Parathyroid adenoma (tissue), 2 donors: ENCODE measurements at regions not wholly inside any gene's neighbourhood (a gene's known extent, or its start where the extent isn't known, plus 50 kb on each side); places are given as distances from the start of the nearest gene placed in this dataset.

Source experiments
- H2AFZ ChIP-seq: fragments of 300-600 bp; sonication (generic); one replicate; pipeline ENCODE4 v1.7.0; 2017; ENCODE audit warnings: antibody characterized with exemption, mild to moderate bottlenecking
- H3K27ac ChIP-seq: fragments of 300-600 bp; sonication (generic); one replicate; pipeline ENCODE4 v1.7.0; 2017
- H3K27me3 ChIP-seq: fragments of 300-600 bp; sonication (generic); one replicate; pipeline ENCODE4 v1.7.0; 2017; ENCODE audit warnings: low read length; ENCODE audit not compliant: control insufficient read depth, insufficient read depth
- H3K36me3 ChIP-seq: fragments of 300-600 bp; sonication (generic); one replicate; pipeline ENCODE4 v1.7.0; 2017; ENCODE audit warnings: low read length; ENCODE audit not compliant: control insufficient read depth, insufficient read depth
- H3K4me1 ChIP-seq: fragments of 300-600 bp; sonication (generic); one replicate; pipeline ENCODE4 v1.7.0; 2017; ENCODE audit warnings: control low read depth
- H3K4me2 ChIP-seq: fragments of 300-600 bp; sonication (generic); one replicate; pipeline ENCODE4 v1.7.0; 2017; ENCODE audit warnings: low read length
- H3K4me3 ChIP-seq: fragments of 300-600 bp; sonication (generic); one replicate; pipeline ENCODE4 v1.7.0; 2017; ENCODE audit warnings: low read depth, low read length
- H3K79me2 ChIP-seq: fragments of 300-600 bp; sonication (generic); one replicate; pipeline ENCODE4 v1.7.0; 2017; ENCODE audit warnings: control low read depth
- H3K9ac ChIP-seq: fragments of 300-600 bp; sonication (generic); one replicate; pipeline ENCODE4 v1.7.0; 2017; ENCODE audit warnings: mild to moderate bottlenecking
- H3K9me3 ChIP-seq: fragments of 300-600 bp; sonication (generic); one replicate; pipeline ENCODE4 v1.7.0; 2017; ENCODE audit warnings: low read length; ENCODE audit not compliant: control insufficient read depth
- CTCF ChIP-seq: fragments of 300-600 bp; sonication (generic); IDR thresholded peaks from one replicate; pipeline ENCODE4 v1.7.0; 2017; ENCODE audit warnings: antibody characterized with exemption, mild to moderate bottlenecking
- donor health status: primary hyperparathyroidism.

DNA sequence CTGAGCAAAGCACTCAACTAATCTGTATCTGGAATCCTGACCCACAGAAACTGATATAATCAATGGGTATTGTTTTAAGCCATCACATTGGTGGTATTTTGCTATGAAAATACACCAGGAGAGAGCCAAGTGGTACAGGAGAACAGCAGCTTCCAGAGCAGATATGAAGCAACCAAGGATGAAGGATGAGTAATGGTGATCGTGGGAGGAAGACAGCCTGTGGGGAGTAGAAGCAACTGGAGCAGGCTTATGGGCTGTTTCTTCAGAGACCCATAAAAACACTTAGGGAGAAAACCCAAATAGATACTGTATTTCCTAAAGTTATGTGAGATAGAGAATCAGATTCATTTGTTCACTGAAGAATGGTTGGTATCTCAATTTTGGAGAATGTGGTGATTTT is 330.8 kb downstream of the NUP35 start:
- no peak for TF ChIP-seq CTCF
- Histone ChIP-seq H3K9ac (no peak overlapping the region), H3K27me3 (no peaks in the 10 kb centered on the region), H3K4me2 (no peak overlapping the region), H3K36me3 (no peaks in the 10 kb centered on the region), H3K79me2 (no peaks in the 10 kb centered on the region), H3K27ac (no peak overlapping the region), H2AFZ (no peak overlapping the region), H3K4me3 (no peak overlapping the region), H3K9me3 (no peaks in the 10 kb centered on the region), H3K4me1 (no peaks in the 10 kb centered on the region)

DNA sequence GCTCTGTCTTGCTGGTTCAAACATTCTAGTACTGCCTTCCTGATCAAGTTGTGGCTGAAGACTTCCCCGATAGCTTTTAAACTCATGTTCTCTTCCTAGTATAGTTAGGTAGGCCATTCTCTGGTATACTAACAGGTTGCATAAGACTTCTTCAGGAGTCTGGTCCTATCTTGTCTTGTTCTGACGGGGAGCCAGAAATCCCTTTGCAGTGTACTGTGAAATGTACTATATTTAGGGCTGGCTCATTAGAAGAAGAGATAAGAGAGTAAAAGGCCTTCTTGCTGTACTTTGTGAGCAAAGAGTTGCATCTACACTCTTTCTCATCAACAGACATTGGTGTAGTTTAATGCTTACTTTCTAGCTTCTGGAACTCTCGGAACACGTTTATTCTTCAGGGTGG is 331.9 kb downstream of the NUP35 start:
- Histone ChIP-seq H3K4me2 (no peak overlapping the region), H3K27ac (no peak overlapping the region), H3K4me1 (no peaks in the 10 kb centered on the region), H3K79me2 (no peaks in the 10 kb centered on the region), H2AFZ (no peak overlapping the region), H3K36me3 (no peaks in the 10 kb centered on the region), H3K4me3 (no peak overlapping the region), H3K9ac (no peak overlapping the region), H3K27me3 (no peaks in the 10 kb centered on the region), H3K9me3 (no peaks in the 10 kb centered on the region)
- no peak for TF ChIP-seq CTCF

- no peaks in the 10 kb centered on the region for H3K36me3 ChIP-seq
- no peaks in the 10 kb centered on the region for H3K9me3 ChIP-seq
- no peak overlapping the region for H2AFZ ChIP-seq
- H3K27me3 ChIP-seq = no peaks in the 10 kb centered on the region
- no peak overlapping the region for H3K4me3 ChIP-seq
- H3K9ac ChIP-seq = no peak overlapping the region
- H3K27ac ChIP-seq = no peak overlapping the region
- no peaks in the 10 kb centered on the region for H3K4me1 ChIP-seq
- no peak overlapping the region for H3K4me2 ChIP-seq
- TF ChIP-seq CTCF = no peak
- no peaks in the 10 kb centered on the region for H3K79me2 ChIP-seq
These were observed 334.2 kb downstream of the NUP35 start for GRCh38 chr2:183458460-183458859.

DNA sequence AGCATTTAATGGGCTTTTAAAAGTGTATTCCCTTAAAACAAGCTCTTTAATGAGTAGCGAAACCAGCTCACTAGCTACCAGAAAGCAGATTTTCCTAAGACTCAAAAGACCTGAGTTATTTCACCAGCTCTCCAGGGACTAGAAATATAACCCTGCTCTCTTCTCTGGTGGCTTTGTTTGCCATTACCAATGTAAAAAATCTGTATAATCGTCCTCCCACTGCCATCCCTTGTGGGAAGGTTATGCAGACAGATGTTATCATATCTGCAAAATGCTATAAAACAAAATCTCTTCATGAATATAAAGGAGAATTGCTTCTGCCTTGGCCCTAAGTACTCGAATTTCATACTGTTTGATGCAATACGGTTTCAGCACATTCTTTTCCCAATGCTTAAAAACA is 335.2 kb downstream of the NUP35 start:
- TF ChIP-seq CTCF = no peak
- no peak overlapping the region for H3K27ac ChIP-seq
- H3K9me3 ChIP-seq = no peaks in the 10 kb centered on the region

GRCh38 chr2:183463821-183464220 is 339.6 kb downstream of the NUP35 start:
- no peak for TF ChIP-seq CTCF

More for the DNA sequence above, 335.2 kb downstream of the NUP35 start:
- Histone ChIP-seq H3K9ac (no peak overlapping the region), H3K4me3 (no peak overlapping the region), H3K4me2 (no peak overlapping the region), H3K27me3 (no peaks in the 10 kb centered on the region), H3K4me1 (no peaks in the 10 kb centered on the region), H3K36me3 (no peaks in the 10 kb centered on the region), H2AFZ (no peak overlapping the region), H3K79me2 (no peaks in the 10 kb centered on the region)

More at GRCh38 chr2:183463821-183464220, 339.6 kb downstream of the NUP35 start:
- no peak overlapping the region for H3K4me2 ChIP-seq
- no peak overlapping the region for H3K27ac ChIP-seq
- no peak overlapping the region for H3K4me3 ChIP-seq
- H2AFZ ChIP-seq = no peak overlapping the region
- H3K27me3 ChIP-seq = no peaks in the 10 kb centered on the region
- H3K79me2 ChIP-seq = no peaks in the 10 kb centered on the region
- H3K36me3 ChIP-seq = no peaks in the 10 kb centered on the region
- no peaks in the 10 kb centered on the region for H3K4me1 ChIP-seq
- H3K9ac ChIP-seq = no peak overlapping the region
- H3K9me3 ChIP-seq = no peaks in the 10 kb centered on the region
